SH-SY5Y (cell line): ENCODE measurements at regions not wholly inside any gene's neighbourhood (a gene's known extent, or its start where the extent isn't known, plus 50 kb on each side); places are given as distances from the start of the nearest gene placed in this dataset.
A peak's percentile ranks its signal among the peaks of the same experiment; 100 is the strongest.

Experiments
- GATA2 ChIP-seq: IDR thresholded peaks from 2 replicates; pipeline ENCODE4 v1.6.1; 2011; ENCODE audit warnings: mild to moderate bottlenecking, low read depth, low read length
- GATA3 ChIP-seq: IDR thresholded peaks from 2 replicates; pipeline ENCODE4 v1.6.1; 2011; ENCODE audit warnings: low read depth, mild to moderate bottlenecking, low read length, moderate library complexity

- TF ChIP-seq GATA3: no peak
- TF ChIP-seq GATA2: peak; percentile 22; the same call in 1 of the 2 replicates
Observed at GRCh38 chrX:134711135-134711921, 53.1 kb upstream of the PLAC1 start.
